ENCODE measurements at regions not wholly inside any gene's neighbourhood (a gene's known extent, or its start where the extent isn't known, plus 50 kb on each side); places are given as distances from the start of the nearest gene placed in this dataset.

DNA sequence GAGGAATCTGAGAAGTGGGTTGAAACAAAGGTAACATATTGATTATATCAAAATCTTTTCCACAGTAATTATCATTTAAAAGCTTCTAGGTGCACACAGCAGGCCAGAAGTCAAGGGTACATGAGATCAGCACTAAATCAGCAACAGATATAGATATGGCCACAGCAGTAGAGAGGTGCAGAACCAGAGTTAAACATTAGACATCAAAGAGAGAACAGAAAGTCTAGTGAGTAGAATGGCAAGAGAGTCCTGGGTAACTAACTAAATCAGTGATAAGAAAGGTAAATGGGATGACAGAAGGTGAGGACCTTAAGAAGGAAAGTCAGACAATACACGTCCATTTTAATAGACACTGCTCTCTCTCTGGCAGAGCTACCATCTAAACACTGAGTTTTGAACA lies 119.5 kb upstream of the GRIA4 start:
- TF ChIP-seq Cebpa-rat (IDR thresholded peaks at IDR 0.05): no peak
- no peaks in the 10 kb centered on the region for H3K27me3 ChIP-seq

DNA sequence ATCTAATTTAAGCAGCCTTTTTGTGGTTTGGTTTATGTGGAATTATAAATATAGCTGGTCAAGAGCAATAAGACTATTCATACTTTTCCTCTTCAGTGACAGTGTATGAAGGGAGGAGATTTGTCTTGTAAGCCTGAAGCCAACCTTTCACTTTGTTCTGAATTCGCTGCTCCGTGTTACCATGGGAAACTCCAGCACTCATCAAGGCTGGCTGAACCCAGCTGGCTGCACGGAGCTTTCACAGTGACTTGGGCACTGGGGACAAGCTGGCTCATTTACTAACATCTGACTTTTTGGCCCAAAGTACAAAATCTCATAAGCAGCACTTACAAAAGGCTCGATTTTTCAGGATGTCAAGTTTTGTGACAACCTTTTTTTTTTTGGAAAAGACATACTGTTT lies 120.4 kb upstream of the GRIA4 start:
- Histone ChIP-seq H3K4me2 (no peak overlapping the region), H3K9ac (no peak overlapping the region), H3K9me3 (replicated peaks in 1 of 11) (no peaks in the 10 kb centered on the region)

More for the DNA sequence above, 119.5 kb upstream of the GRIA4 start:
- Histone ChIP-seq H3K4me1 (peaks cover 0 to 9% (median 6%) of the 10 kb centered on the region in 10 experiments; a peak in 13 of 20 replicates), H3K27ac (no peak overlapping the region), H3K9me3 (replicated peaks in 1 of 11) (no peaks in the 10 kb centered on the region), H3K9ac (no peak overlapping the region), H3K36me3 (no peaks in the 10 kb centered on the region), H4K20me1 (no peaks in the 10 kb centered on the region), H3K4me3 (no peak overlapping the region), H3K4me2 (no peak overlapping the region)

DNA sequence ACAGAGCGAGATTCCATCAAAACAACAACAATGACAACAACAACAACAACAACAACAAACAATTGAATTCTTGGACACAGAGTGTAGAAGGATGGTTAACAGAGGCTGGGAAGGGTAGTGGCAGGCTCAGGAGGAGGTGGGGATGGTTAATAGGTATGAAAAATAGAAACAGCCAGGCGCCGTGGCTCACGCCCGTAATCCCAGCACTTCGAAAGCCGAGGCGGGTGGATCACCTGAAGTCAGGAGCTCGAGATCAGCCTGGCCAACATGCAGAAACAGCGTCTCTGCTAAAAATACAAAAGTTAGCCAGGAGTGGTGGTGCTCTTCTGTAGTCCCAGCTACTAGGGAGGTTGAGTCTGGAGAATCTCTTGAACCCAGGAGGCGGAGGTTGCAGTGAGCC lies 122.9 kb upstream of the GRIA4 start:
- Histone ChIP-seq H3K4me2 (no peak overlapping the region), H3K9ac (no peak overlapping the region), H3K4me1 (peaks cover 0 to 22% (median 12%) of the 10 kb centered on the region in 10 experiments; a peak in 13 of 20 replicates), H3K4me3 (no peak overlapping the region), H3K27ac (no peak overlapping the region), H3K27me3 (no peaks in the 10 kb centered on the region), H3K36me3 (no peaks in the 10 kb centered on the region), H3K9me3 (replicated peaks in 1 of 11) (no peaks in the 10 kb centered on the region), H4K20me1 (no peaks in the 10 kb centered on the region)
- TF ChIP-seq Cebpa-rat (IDR thresholded peaks at IDR 0.05): no peak

More for the DNA sequence above, 120.4 kb upstream of the GRIA4 start:
- H3K27ac ChIP-seq: no peak overlapping the region
- H3K36me3 ChIP-seq: no peaks in the 10 kb centered on the region
- H3K4me3 ChIP-seq: no peak overlapping the region
- TF ChIP-seq Cebpa-rat (IDR thresholded peaks at IDR 0.05): no peak
- H3K27me3 ChIP-seq: no peaks in the 10 kb centered on the region
- no peaks in the 10 kb centered on the region for H4K20me1 ChIP-seq
- peaks cover 0 to 17% (median 12%) of the 10 kb centered on the region in 10 experiments; a peak in 13 of 20 replicates for H3K4me1 ChIP-seq

GRCh38 chr11:105469931-105470330 lies 139.9 kb upstream of the GRIA4 start:
- Histone ChIP-seq H3K4me2 (no peak overlapping the region), H3K4me1 (peaks cover 0 to 4% (median 1%) of the 10 kb centered on the region in 10 experiments; a peak in 5 of 20 replicates), H3K9me3 (replicated peaks in 1 of 11) (0 out of 22 replicates have a peak, but pooled peaks cover 0 to 5% (median 0%) of the 10 kb centered on the region in 11 experiments), H3K27me3 (no peaks in the 10 kb centered on the region), H3K27ac (no peak overlapping the region), H3K4me3 (no peak overlapping the region), H3K9ac (no peak overlapping the region), H4K20me1 (no peaks in the 10 kb centered on the region), H3K36me3 (no peaks in the 10 kb centered on the region)
- no peak for TF ChIP-seq Cebpa-rat (IDR thresholded peaks at IDR 0.05)

DNA sequence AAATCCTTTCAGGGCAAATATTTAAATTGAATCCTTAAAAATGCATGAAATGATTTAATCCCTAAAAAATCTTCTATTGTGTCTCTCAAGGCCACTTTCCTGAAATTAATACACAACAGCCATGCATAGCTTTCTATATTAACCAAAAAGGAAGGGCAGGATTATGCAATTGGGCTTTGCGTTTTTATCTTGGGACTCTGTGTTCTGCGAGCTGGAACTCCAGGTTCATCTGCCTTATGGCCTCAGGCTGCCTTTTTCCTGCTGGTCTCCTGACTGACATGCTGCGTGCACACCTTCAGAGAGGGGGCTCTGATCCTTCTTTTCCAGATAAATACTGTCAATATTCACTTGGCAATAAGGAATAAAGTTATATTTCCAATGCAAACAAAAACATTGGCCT lies 141.7 kb upstream of the GRIA4 start:
- no peak overlapping the region for H3K4me3 ChIP-seq
- no peaks in the 10 kb centered on the region for H3K27me3 ChIP-seq
- TF ChIP-seq Cebpa-rat (IDR thresholded peaks at IDR 0.05): no peak
- H3K27ac ChIP-seq: no peak overlapping the region
- H3K4me1 ChIP-seq: peaks cover 0 to 4% (median 1%) of the 10 kb centered on the region in 10 experiments; a peak in 5 of 20 replicates
- H3K4me2 ChIP-seq: no peak overlapping the region
- H3K9me3 ChIP-seq (replicated peaks in 1 of 11): no peaks in the 10 kb centered on the region
- H3K9ac ChIP-seq: no peak overlapping the region
- no peaks in the 10 kb centered on the region for H4K20me1 ChIP-seq
- no peaks in the 10 kb centered on the region for H3K36me3 ChIP-seq

DNA sequence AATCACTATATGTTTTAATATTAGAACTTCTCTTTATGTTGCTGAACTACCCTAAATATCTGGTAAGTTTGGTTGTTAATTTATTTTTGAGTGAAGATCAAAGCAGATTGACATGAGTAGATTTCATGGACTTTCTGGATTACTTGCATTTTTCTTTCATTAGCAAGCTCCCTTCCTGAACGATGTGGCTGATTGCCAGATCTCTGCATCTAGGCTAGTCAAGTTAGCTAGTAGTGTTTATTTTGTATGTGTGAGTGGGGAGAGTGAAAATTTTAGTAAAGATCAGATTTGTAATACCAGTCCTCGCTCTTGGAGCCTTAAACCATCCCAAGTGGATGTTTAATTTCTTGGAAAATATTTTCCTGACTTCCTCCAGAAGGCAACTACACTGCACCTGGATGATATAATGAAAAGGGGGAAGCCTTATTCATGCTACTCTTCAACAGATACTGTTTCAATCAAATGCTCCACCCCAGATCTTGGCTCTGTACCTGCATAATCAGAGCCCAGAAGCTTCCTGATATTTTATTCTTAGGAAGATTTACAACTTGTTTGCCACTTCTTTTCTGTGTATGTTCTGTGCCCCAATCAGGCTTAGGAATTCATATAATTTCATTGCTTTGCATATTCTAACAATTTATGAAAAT lies 143.2 kb upstream of the GRIA4 start:
- Histone ChIP-seq H3K36me3 (no peaks in the 10 kb centered on the region), H3K27me3 (no peaks in the 10 kb centered on the region), H3K4me2 (no peak overlapping the region), H3K27ac (no peak overlapping the region), H3K9ac (no peak overlapping the region), H4K20me1 (no peaks in the 10 kb centered on the region), H3K9me3 (replicated peaks in 1 of 11) (no peaks in the 10 kb centered on the region), H3K4me3 (no peak overlapping the region), H3K4me1 (peaks cover 0 to 3% (median 0%) of the 10 kb centered on the region in 10 experiments; a peak in 1 of 20 replicates)
- TF ChIP-seq Cebpa-rat (IDR thresholded peaks at IDR 0.05): no peak

DNA sequence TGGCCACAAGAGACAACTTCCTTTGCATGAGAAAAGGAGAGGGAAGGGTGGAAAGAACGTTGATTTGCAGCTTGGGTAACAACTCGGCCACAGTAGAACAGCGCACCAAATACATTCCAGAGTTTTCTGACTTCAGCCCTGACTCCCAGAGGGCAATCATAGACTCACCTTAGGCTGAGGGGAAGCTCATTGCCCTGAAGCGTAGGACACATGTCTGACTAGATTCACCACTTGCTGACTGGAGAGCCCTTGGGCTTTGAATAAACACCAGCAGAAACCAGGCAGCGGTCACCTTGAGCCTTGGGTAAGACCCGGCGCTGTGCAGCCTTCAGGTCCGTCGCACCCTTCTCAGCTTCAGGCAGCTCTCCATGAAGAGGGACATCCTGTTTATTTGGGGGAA lies 151.8 kb upstream of the GRIA4 start:
- H3K4me2 ChIP-seq: no peak overlapping the region
- H3K9ac ChIP-seq: no peak overlapping the region
- H3K36me3 ChIP-seq: no peaks in the 10 kb centered on the region
- H3K4me1 ChIP-seq: no peaks in the 10 kb centered on the region
- no peaks in the 10 kb centered on the region for H3K27me3 ChIP-seq
- H4K20me1 ChIP-seq: no peaks in the 10 kb centered on the region
- TF ChIP-seq Cebpa-rat (IDR thresholded peaks at IDR 0.05): no peak
- H3K4me3 ChIP-seq: no peak overlapping the region
- H3K9me3 ChIP-seq (replicated peaks in 1 of 11): no peaks in the 10 kb centered on the region
- no peak overlapping the region for H3K27ac ChIP-seq

- no peaks in the 10 kb centered on the region for H3K4me1 ChIP-seq
- no peak for TF ChIP-seq Cebpa-rat (IDR thresholded peaks at IDR 0.05)
- no peak overlapping the region for H3K4me3 ChIP-seq
- H3K4me2 ChIP-seq: no peak overlapping the region
- H4K20me1 ChIP-seq: no peaks in the 10 kb centered on the region
- H3K9me3 ChIP-seq (replicated peaks in 1 of 11): no peaks in the 10 kb centered on the region
- no peak overlapping the region for H3K9ac ChIP-seq
- no peaks in the 10 kb centered on the region for H3K36me3 ChIP-seq
- no peaks in the 10 kb centered on the region for H3K27me3 ChIP-seq
- H3K27ac ChIP-seq: no peak overlapping the region
These were observed 152.9 kb upstream of the GRIA4 start for GRCh38 chr11:105456950-105457349.

GRCh38 chr11:105449100-105449734 lies 160.7 kb upstream of the GRIA4 start:
- Histone ChIP-seq H3K36me3 (no peaks in the 10 kb centered on the region), H3K4me1 (peaks cover 0 to 15% (median 0%) of the 10 kb centered on the region in 10 experiments; a peak in 7 of 20 replicates), H4K20me1 (no peaks in the 10 kb centered on the region), H3K4me2 (peak overlapping the region in 2 of 11 experiments; percentile 31 to 37; a peak in 3 of 22 replicates), H3K27ac (no peak overlapping the region), H3K9ac (no peak overlapping the region), H3K4me3 (no peak overlapping the region), H3K27me3 (no peaks in the 10 kb centered on the region), H3K9me3 (replicated peaks in 1 of 11) (peaks cover 2 to 12% (median 7%) of the 10 kb centered on the region in 11 experiments)
- TF ChIP-seq Cebpa-rat (IDR thresholded peaks at IDR 0.05): no peak
